CD4-positive, alpha-beta T cell (primary cell): ENCODE measurements at regions not wholly inside any gene's neighbourhood (a gene's known extent, or its start where the extent isn't known, plus 50 kb on each side); places are given as distances from the start of the nearest gene placed in this dataset.

Experiments used
- ATAC-seq: fragments of 200-7000 bp; cut with Tn5 transposase; one replicate; pipeline ENCODE4 v1.10.0; 2022; ENCODE audit warnings: mild to moderate bottlenecking; ENCODE audit not compliant: poor library complexity
- CTCF ChIA-PET: fragments of 350-600 bp; sonication (Branson Sonifier 250); formaldehyde crosslinking; loops from one replicate; lab custom pipeline; 2021; ENCODE audit warnings: antibody characterized with exemption, inconsistent platforms; lab: Charles Lee
- POLR2A ChIA-PET: fragments of 350-600 bp; sonication (Branson Sonifier 250); formaldehyde crosslinking; loops from one replicate; lab custom pipeline; 2021; ENCODE audit warnings: antibody characterized with exemption, inconsistent platforms; lab: Charles Lee
- DNase-seq, 14 experiments: peaks; one replicate each; pipeline ENCODE4 v3.0.0-alpha.2; 2013 to 2020; ENCODE audit warnings: mixed read lengths in 2 of 14
- H3K27ac ChIP-seq, 2 donors: one replicate each; pipeline versions ENCODE4 v1.5.1 to v1.7.0; 2013; ENCODE audit warnings: low read length in 2 of 2, low read depth in 1 of 2, mild to moderate bottlenecking in 1 of 2
- H3K27me3 ChIP-seq, 2 experiments: 1 replicate in 1 of 2; 2 replicates in 1 of 2; pipeline versions ENCODE4 v1.6.1 to v1.7.0; 2013; ENCODE audit warnings: low read length in 2 of 2, control low read depth in 1 of 2, mild to moderate bottlenecking in 1 of 2, moderate library complexity in 1 of 2; ENCODE audit not compliant: insufficient read depth in 2 of 2, control insufficient read depth in 1 of 2
- H3K36me3 ChIP-seq: one replicate; pipeline ENCODE4 v1.6.1; 2013; ENCODE audit warnings: low read length, control low read depth; ENCODE audit not compliant: insufficient read depth
- H3K4me1 ChIP-seq: one replicate; pipeline ENCODE4 v1.6.1; 2013; ENCODE audit warnings: low read length, control low read depth; ENCODE audit not compliant: insufficient read depth
- H3K4me3 ChIP-seq: one replicate; pipeline ENCODE4 v1.5.1; 2013; ENCODE audit warnings: mild to moderate bottlenecking, low read length, moderate library complexity
- H3K9me3 ChIP-seq, 2 experiments: 1 replicate in 1 of 2; 2 replicates in 1 of 2; pipeline versions ENCODE4 v1.6.1 to v1.7.0; 2013; ENCODE audit warnings: low read length in 2 of 2, mild to moderate bottlenecking in 2 of 2, control low read depth in 1 of 2, moderate library complexity in 1 of 2; ENCODE audit not compliant: control insufficient read depth in 1 of 2, insufficient read depth in 1 of 2
- H3K27ac Mint-ChIP-seq: one replicate; pipeline ENCODE4 v1.8.0; 2020; ENCODE audit warnings: mixed read lengths
- H3K27me3 Mint-ChIP-seq: one replicate; pipeline ENCODE4 v1.8.0; 2021; ENCODE audit warnings: mixed read lengths
- H3K36me3 Mint-ChIP-seq: one replicate; pipeline ENCODE4 v1.8.0; 2021; ENCODE audit warnings: low read depth, mixed read lengths
- H3K4me1 Mint-ChIP-seq: one replicate; pipeline ENCODE4 v1.8.0; 2021; ENCODE audit warnings: low read depth, mixed read lengths
- H3K4me3 Mint-ChIP-seq: one replicate; pipeline ENCODE4 v1.8.0; 2020; ENCODE audit warnings: mild to moderate bottlenecking, mixed read lengths
- H3K9me3 Mint-ChIP-seq: one replicate; pipeline ENCODE4 v1.8.0; 2020; ENCODE audit warnings: mixed read lengths
- CTCF ChIP-seq: fragments of 200-600 bp; IDR thresholded peaks from one replicate; pipeline ENCODE4 v1.8.0; 2022; ENCODE audit warnings: antibody characterized with exemption, mild to moderate bottlenecking
- intact Hi-C, 2 experiments: fragments of 100-400 bp; cut with DNase I in 1 of 2; cut with micrococcal nuclease in 1 of 2; formaldehyde crosslinking; loops; one replicate each; pipeline versions ENCODE4 v1.15.1 to v1.9.0; 2023 to 2025; cut with DNase I, micrococcal nuclease

- Histone ChIP-seq H3K4me1 (no peaks in the 10 kb centered on the region), H3K36me3 (no peaks in the 10 kb centered on the region), H3K4me3 (no peak overlapping the region), H3K9me3 (no peaks in the 10 kb centered on the region), H3K27ac (no peak overlapping the region), H3K27me3 (no peaks in the 10 kb centered on the region)
- no peak overlapping the region for H3K4me3 Mint-ChIP-seq
- ChIA-PET CTCF (no interaction called here), POLR2A (no interaction called here)
- ATAC-seq (no peak), DNase-seq (no peak)
- H3K4me1 Mint-ChIP-seq = no peaks in the 10 kb centered on the region
- no peak overlapping the region for H3K27ac Mint-ChIP-seq
- no peak for TF ChIP-seq CTCF
- H3K36me3 Mint-ChIP-seq = no peaks in the 10 kb centered on the region
- no peaks in the 10 kb centered on the region for H3K9me3 Mint-ChIP-seq
- no peaks in the 10 kb centered on the region for H3K27me3 Mint-ChIP-seq
- intact Hi-C loops = no loop called here
Measured at GRCh38 chr6:97732045-97732444, 449.0 kb upstream of the MMS22L start.

- intact Hi-C loops = no loop called here
- Mint-ChIP-seq H3K4me3 (no peak overlapping the region), H3K27ac (no peak overlapping the region)
Measured at GRCh38 chr6:97757575-97757974, 474.6 kb upstream of the MMS22L start.

GRCh38 chr6:97765461-97765860, 482.4 kb upstream of the MMS22L start:
- Histone ChIP-seq H3K4me3 (no peak overlapping the region), H3K27me3 (no peaks in the 10 kb centered on the region), H3K27ac (no peak overlapping the region), H3K4me1 (no peaks in the 10 kb centered on the region), H3K36me3 (no peaks in the 10 kb centered on the region), H3K9me3 (peaks cover 0 to 3% of the 10 kb centered on the region in 2 experiments)
- CTCF ChIA-PET = interaction anchor here (1.2 kb wide), 1 partner anchor 23 kb away, joined by 3 read pairs; no protein-coding TSS in a partner anchor
- POLR2A ChIA-PET = no interaction called here
- Mint-ChIP-seq H3K4me3 (no peak overlapping the region), H3K27ac (no peak overlapping the region), H3K36me3 (no peaks in the 10 kb centered on the region), H3K27me3 (no peaks in the 10 kb centered on the region), H3K4me1 (no peaks in the 10 kb centered on the region), H3K9me3 (no peaks in the 10 kb centered on the region)
- no peak for TF ChIP-seq CTCF
- intact Hi-C loops = no loop called here
- DNase-seq = no peak
- no peak for ATAC-seq

More at GRCh38 chr6:97757575-97757974, 474.6 kb upstream of the MMS22L start:
- no peak for TF ChIP-seq CTCF
- no peak for ATAC-seq
- ChIA-PET CTCF (no interaction called here), POLR2A (no interaction called here)
- H3K9me3 ChIP-seq = peaks cover 0 to 12% of the 10 kb centered on the region in 2 experiments
- no peak overlapping the region for H3K27ac ChIP-seq
- no peaks in the 10 kb centered on the region for H3K27me3 ChIP-seq
- no peak overlapping the region for H3K4me3 ChIP-seq
- H3K4me1 ChIP-seq = no peaks in the 10 kb centered on the region
- H3K4me1 Mint-ChIP-seq = no peaks in the 10 kb centered on the region
- H3K36me3 ChIP-seq = no peaks in the 10 kb centered on the region
- no peaks in the 10 kb centered on the region for H3K36me3 Mint-ChIP-seq
- no peak for DNase-seq
- H3K9me3 Mint-ChIP-seq = peaks cover 3% of the 10 kb centered on the region
- H3K27me3 Mint-ChIP-seq = no peaks in the 10 kb centered on the region
